Upper lobe of left lung (tissue), 4 donors: ENCODE measurements at regions not wholly inside any gene's neighbourhood (a gene's known extent, or its start where the extent isn't known, plus 50 kb on each side); places are given as distances from the start of the nearest gene placed in this dataset.

Experiments used
- POLR2A ChIP-seq, 4 donors: fragments of 450-650 bp; IDR thresholded peaks; one replicate each; pipeline ENCODE4 v1.5.1; 2016 to 2017; ENCODE audit warnings: antibody characterized with exemption in 4 of 4, mild to moderate bottlenecking in 2 of 4
- POLR2AphosphoS5 ChIP-seq, 2 donors: sonication (generic); formaldehyde crosslinking; IDR thresholded peaks; one replicate each; pipeline ENCODE4 v1.5.1; 2017; ENCODE audit warnings: antibody characterized with exemption in 2 of 2
- TF ChIP-seq, protein P1 (sequence below), 6 experiments: fragments of 450-650 bp in 4 of 6; fragments of 200-600 bp in 2 of 6; sonication (generic) in 2 of 6; IDR thresholded peaks; one replicate each; pipeline ENCODE4 v1.5.1; 2016 to 2019; ENCODE audit warnings: antibody characterized with exemption in 6 of 6

DNA sequence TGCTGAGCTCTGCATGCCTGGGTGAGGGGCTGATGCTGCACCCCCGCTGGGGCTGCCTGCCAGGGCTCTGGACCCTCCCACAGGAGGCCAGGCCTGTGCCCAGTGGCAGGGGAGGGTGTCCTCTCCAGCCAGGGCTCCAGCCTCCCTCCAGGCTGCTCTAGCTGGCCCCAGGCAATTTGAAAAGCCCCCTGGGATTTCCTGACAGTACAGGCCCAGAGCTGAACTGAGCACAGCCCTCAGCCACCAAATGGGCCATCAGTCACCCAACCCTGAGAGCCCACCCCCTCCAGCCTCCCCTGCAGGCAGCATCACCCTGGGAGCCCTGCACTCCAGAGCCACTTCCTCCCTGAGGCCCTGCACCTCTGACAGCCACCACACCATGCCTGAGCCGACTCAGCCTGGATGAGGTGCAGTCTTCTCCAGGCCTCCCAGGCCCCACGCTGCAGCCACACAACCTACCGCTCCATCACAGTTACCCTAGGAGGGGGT is 101.8 kb upstream of the RET start:
- TF ChIP-seq, protein P1, sequence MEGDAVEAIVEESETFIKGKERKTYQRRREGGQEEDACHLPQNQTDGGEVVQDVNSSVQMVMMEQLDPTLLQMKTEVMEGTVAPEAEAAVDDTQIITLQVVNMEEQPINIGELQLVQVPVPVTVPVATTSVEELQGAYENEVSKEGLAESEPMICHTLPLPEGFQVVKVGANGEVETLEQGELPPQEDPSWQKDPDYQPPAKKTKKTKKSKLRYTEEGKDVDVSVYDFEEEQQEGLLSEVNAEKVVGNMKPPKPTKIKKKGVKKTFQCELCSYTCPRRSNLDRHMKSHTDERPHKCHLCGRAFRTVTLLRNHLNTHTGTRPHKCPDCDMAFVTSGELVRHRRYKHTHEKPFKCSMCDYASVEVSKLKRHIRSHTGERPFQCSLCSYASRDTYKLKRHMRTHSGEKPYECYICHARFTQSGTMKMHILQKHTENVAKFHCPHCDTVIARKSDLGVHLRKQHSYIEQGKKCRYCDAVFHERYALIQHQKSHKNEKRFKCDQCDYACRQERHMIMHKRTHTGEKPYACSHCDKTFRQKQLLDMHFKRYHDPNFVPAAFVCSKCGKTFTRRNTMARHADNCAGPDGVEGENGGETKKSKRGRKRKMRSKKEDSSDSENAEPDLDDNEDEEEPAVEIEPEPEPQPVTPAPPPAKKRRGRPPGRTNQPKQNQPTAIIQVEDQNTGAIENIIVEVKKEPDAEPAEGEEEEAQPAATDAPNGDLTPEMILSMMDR (IDR thresholded peaks at IDR 0.05): no peak
- TF ChIP-seq POLR2A (IDR thresholded peaks at IDR 0.05): no peak
- TF ChIP-seq POLR2AphosphoS5 (IDR thresholded peaks at IDR 0.05): no peak
